A673 (cell line): ENCODE measurements at regions not wholly inside any gene's neighbourhood (a gene's known extent, or its start where the extent isn't known, plus 50 kb on each side); places are given as distances from the start of the nearest gene placed in this dataset.

Source experiments
- BruUV-seq: library from RNA; stranded (reverse); fragments of 400-500 nt; replicated peaks from 2 replicates; lab custom pipeline; 2021; lab: Mats Ljungman, UMichigan
- CTCF ChIA-PET: fragments of 300-600 bp; sonication (Branson Sonifier 250); formaldehyde crosslinking; loops from one replicate; lab custom pipeline; 2022; ENCODE audit warnings: antibody characterized with exemption; lab: Charles Lee
- POLR2A ChIA-PET: fragments of 300-600 bp; sonication (Branson Sonifier 250); formaldehyde crosslinking; loops from one replicate; lab custom pipeline; 2022; ENCODE audit warnings: antibody characterized with exemption; ENCODE audit not compliant: low non-redundant PET; lab: Charles Lee
- DNase-seq: peaks from one replicate; pipeline ENCODE4 v3.0.0-alpha.2; 2015; ENCODE audit warnings: low spot score
- H3K27ac ChIP-seq: fragments of 200-600 bp; sonication (generic); 2 replicates; pipeline ENCODE4 v1.5.1; 2016; ENCODE audit warnings: mixed run types, low read depth, mild to moderate bottlenecking, mixed read lengths, antibody characterized with exemption, low read length; ENCODE audit not compliant: poor library complexity, severe bottlenecking
- H3K27me3 ChIP-seq: fragments of 200-600 bp; sonication (generic); replicated peaks from 2 replicates; pipeline ENCODE4 v1.6.1; 2017; ENCODE audit warnings: mixed run types, low read depth, mild to moderate bottlenecking, mixed read lengths, antibody characterized with exemption, low read length; ENCODE audit not compliant: insufficient read depth, poor library complexity
- H3K36me3 ChIP-seq: fragments of 200-600 bp; sonication (generic); 2 replicates; pipeline ENCODE4 v1.6.1; 2016; ENCODE audit warnings: mixed run types, mild to moderate bottlenecking, mixed read lengths, antibody characterized with exemption, low read length; ENCODE audit not compliant: insufficient read depth, poor library complexity, severe bottlenecking
- H3K4me1 ChIP-seq: fragments of 200-600 bp; sonication (generic); 2 replicates; pipeline ENCODE4 v1.6.1; 2017; ENCODE audit warnings: mixed run types, mild to moderate bottlenecking, mixed read lengths, antibody characterized with exemption, low read length; ENCODE audit not compliant: insufficient read depth, poor library complexity, severe bottlenecking
- H3K4me3 ChIP-seq: fragments of 200-600 bp; sonication (generic); 2 replicates; pipeline ENCODE4 v1.5.1; 2016; ENCODE audit warnings: low read depth, mixed run types, mild to moderate bottlenecking, mixed read lengths, low read length; ENCODE audit not compliant: poor library complexity, severe bottlenecking
- H3K9me3 ChIP-seq: fragments of 200-600 bp; sonication (generic); 2 replicates; pipeline ENCODE4 v1.6.1; 2016; ENCODE audit warnings: mixed run types, low read depth, mild to moderate bottlenecking, mixed read lengths, antibody characterized with exemption, low read length; ENCODE audit not compliant: poor library complexity, severe bottlenecking
- CTCF ChIP-seq: fragments of 300-800, 200-600 bp; sonication (generic); conservative IDR thresholded peaks from 2 replicates; pipeline ENCODE4 v1.5.1; 2017; ENCODE audit warnings: low read depth, mild to moderate bottlenecking, antibody characterized with exemption, low read length, moderate library complexity, mixed read lengths
- EZH2 ChIP-seq: fragments of 200-600 bp; sonication (generic); IDR thresholded peaks from 2 replicates; pipeline ENCODE4 v1.6.1; 2017; ENCODE audit warnings: borderline replicate concordance, low read depth, mild to moderate bottlenecking, mixed read lengths, antibody characterized with exemption, low read length; ENCODE audit not compliant: poor library complexity, severe bottlenecking
- intact Hi-C: fragments of 100-400 bp; cut with micrococcal nuclease; formaldehyde crosslinking; loops from one replicate; pipeline ENCODE4 v1.10.0; 2022; ENCODE audit not compliant: unreplicated experiment

GRCh38 chr13:22175815-22176214, 504.9 kb downstream of the FGF9 start:
- Histone ChIP-seq H3K27ac (no peak overlapping the region), H3K4me1 (no peaks in the 10 kb centered on the region), H3K9me3 (no peaks in the 10 kb centered on the region), H3K4me3 (no peak overlapping the region), H3K27me3 (no peaks in the 10 kb centered on the region), H3K36me3 (no peaks in the 10 kb centered on the region)
- intact Hi-C loops = no loop called here
- DNase-seq = no peak
- no TSS peak for BruUV-seq
- TF ChIP-seq EZH2 (no peak), CTCF (no peak)
- CTCF ChIA-PET = no interaction called here
- POLR2A ChIA-PET = no interaction called here

GRCh38 chr13:22176968-22177520, 506.2 kb downstream of the FGF9 start:
- TF ChIP-seq EZH2 = no peak
- TF ChIP-seq CTCF = no peak
- no peak overlapping the region for H3K27ac ChIP-seq
- ChIA-PET POLR2A (no interaction called here), CTCF (no interaction called here)
- no TSS peak for BruUV-seq
- no peaks in the 10 kb centered on the region for H3K27me3 ChIP-seq
- H3K9me3 ChIP-seq = no peaks in the 10 kb centered on the region
- DNase-seq = no peak
- no peak overlapping the region for H3K4me3 ChIP-seq
- no peaks in the 10 kb centered on the region for H3K4me1 ChIP-seq
- intact Hi-C loops = no loop called here
- no peaks in the 10 kb centered on the region for H3K36me3 ChIP-seq

- intact Hi-C loops = no loop called here
- ChIA-PET CTCF (no interaction called here), POLR2A (no interaction called here)
- Histone ChIP-seq H3K27me3 (no peaks in the 10 kb centered on the region), H3K27ac (no peak overlapping the region), H3K36me3 (no peaks in the 10 kb centered on the region), H3K4me3 (no peak overlapping the region), H3K4me1 (no peaks in the 10 kb centered on the region), H3K9me3 (no peaks in the 10 kb centered on the region)
- no peak for TF ChIP-seq EZH2
- no peak for TF ChIP-seq CTCF
- BruUV-seq = no TSS peak
- no peak for DNase-seq
Measured at GRCh38 chr13:22178878-22179277, 508.0 kb downstream of the FGF9 start.
